Skin of body (tissue), 1 donor: ENCODE measurements at regions not wholly inside any gene's neighbourhood (a gene's known extent, or its start where the extent isn't known, plus 50 kb on each side); places are given as distances from the start of the nearest gene placed in this dataset.

Experiments used
- DNase-seq: peaks from one replicate; lab custom pipeline; 2025; lab: John Stamatoyannopoulos, UW

GRCh38 chr15:95228856-95229555, 997.6 kb downstream of the MCTP2 start:
- no peak for DNase-seq

DNA sequence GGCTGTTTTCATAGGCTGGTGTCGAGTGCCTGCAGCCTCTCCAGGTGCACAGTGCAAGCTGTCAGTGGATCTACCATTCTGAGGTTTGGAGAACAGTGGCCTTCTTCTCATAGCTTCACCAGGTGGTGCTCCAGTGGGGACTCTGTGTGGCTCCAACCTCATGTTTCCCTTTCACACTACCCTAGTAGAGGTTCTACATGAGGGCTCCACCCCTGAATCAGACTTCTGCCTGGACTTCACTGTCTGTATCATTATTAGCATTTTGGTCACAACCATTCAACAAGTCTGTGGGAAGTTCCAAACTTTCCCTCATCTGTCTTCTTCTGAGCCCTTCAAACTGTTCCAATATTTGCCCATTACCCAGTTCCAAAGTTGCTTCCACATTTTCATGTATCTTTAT, 1003.7 kb downstream of the MCTP2 start:
- DNase-seq: no peak

- no peak for DNase-seq
Observed at GRCh38 chr15:95247071-95247984, 1016.0 kb downstream of the MCTP2 start.

DNA sequence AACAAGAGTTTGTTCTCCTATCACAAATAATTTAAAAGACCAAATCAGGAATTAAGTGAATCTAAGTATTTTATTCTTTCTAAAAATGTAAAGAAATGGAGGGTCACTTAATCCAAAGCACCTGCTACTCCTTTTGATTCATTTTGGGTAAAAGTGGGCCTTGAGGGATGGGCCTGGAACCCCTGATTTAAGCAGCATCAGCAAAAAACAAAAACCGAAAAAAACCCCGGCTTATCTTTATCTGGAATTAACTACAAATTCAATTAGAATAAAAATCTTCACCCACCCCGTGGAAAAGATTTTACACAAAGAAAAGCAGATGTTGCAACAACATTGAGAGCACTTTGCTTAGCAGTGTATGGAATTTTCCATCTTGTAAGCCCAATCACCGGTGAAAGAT, 1018.2 kb downstream of the MCTP2 start:
- no peak for DNase-seq

DNA sequence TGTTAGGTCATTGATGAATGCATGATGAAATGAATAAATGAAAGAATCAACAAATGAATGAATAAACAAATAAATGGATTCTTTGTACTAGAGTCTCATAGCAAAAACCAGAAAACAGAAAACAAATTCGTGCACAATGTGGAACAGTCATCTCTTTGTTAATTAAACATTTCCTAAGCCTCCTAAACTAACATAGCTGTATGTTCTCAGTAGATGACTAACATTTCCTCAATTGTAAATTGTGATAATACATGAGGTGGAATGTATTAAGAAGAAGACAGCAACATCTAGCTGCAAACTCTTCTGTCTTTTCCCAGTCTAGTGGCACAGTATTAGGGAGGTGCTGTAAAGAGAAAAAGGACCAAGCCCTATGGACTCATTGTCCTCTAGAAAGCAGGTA, 1021.0 kb downstream of the MCTP2 start:
- DNase-seq: no peak

DNA sequence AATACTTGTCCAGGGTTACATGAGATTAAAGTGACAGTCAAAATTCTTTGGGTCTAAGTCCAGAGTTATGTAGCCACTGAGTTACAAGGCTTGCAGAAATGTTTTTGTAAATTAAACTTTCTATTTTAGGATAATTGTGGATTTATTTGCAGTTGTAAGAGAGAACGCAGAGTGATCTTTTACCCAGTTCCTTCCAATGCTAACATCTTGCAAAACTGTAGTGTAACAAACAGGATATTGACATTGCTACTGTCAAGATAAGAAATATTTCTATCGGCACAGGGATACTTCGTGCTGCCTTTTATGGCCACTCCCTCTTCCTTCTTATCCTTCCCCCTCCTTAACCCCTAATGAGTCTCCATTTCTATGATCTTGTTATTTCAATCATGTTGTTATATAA, 1022.9 kb downstream of the MCTP2 start:
- no peak for DNase-seq

DNA sequence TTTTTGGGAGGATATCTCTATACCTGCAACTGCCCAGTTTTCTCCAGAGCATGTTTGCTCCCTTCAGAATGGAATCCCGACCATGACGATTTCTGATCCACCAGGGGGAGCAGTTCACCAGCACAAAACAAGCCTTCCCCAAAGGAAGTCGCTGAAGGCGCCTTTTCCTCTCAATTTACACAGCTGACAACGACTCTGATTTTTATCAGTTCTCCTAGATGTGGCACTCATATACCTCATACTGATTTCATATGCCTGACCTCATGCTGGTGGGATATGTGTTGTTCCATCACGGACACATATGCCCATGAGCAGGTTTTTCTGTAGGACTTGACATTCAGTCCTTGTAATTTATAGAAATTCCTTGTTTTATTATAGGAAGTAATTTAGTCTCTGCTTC, 1028.2 kb downstream of the MCTP2 start:
- DNase-seq: peak; percentile 73

- DNase-seq: no peak
Observed at GRCh38 chr15:95259965-95260364, 1028.6 kb downstream of the MCTP2 start.

DNA sequence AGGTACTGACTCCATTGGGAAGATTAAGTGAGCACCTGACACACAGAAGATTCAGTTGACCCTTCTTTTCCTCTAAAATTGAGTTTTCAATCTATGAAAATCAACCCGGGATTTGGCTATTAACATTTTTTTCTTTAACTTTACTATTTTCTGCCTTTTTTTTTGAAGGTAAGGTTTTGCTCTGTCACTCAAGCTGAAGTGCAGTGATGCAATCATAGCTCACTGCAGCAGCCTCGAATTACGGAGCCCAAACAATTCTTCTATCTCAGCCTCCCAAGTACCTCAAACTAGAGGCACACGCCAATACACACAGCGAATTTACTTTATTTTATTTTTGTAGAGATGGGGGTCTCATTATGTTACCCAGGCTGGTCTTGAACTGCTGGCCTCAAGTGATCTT, 1029.5 kb downstream of the MCTP2 start:
- DNase-seq: no peak

- DNase-seq: no peak
Observed at GRCh38 chr15:95261546-95261945, 1030.2 kb downstream of the MCTP2 start.

DNA sequence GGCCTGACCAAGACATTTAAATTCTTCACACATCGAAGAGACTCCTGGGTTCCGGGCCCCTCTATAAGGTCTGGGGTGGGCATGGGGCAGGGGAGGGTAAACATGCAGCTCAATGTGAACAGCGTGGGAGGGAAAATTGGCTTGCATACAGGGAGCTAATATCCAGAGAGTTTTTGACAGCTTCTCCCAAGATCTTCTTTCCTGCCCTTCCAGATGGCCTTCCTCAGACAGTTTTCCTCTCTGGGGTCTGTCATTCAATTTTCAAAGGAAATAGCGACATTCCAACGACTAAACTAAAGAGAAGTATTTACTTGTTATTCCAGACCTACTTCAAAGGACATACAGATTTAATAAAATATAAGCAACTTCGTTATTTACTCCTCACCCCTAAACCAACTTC, 1030.6 kb downstream of the MCTP2 start:
- DNase-seq: no peak

DNA sequence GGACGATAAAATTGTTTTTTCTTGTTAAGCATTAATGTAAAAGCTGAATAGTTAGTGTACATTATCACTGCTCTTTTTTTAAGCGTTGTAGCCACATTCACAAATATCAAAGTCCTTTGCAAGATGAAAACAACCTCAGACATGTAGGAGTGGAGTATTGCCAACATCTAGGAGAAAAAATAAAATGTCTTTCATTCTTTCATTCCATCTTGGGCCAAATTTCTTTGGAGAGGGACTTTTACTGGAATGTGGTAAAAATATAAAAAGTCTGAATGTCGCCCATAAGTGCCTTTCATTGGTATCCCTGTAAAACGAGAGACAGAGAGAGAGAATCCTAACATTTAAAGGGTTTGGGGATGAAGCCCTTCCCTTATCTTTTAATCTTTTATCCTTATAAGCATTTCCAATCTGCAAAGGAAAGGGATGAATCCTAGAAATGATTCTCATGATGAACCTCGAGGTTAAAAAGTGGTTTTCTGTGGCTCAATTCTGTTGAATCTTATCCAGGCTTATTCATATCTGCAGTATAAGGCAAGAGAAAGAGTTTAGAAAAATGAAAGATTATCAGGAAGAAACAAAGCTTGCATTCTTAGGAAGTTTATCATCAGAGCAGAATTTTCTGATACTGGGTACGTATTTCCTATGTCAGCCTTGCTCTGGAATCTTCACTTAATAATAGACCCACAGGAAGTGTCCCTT, 1031.7 kb downstream of the MCTP2 start:
- no peak for DNase-seq

- no peak for DNase-seq
Observed at GRCh38 chr15:95263751-95264150, 1032.4 kb downstream of the MCTP2 start.

DNA sequence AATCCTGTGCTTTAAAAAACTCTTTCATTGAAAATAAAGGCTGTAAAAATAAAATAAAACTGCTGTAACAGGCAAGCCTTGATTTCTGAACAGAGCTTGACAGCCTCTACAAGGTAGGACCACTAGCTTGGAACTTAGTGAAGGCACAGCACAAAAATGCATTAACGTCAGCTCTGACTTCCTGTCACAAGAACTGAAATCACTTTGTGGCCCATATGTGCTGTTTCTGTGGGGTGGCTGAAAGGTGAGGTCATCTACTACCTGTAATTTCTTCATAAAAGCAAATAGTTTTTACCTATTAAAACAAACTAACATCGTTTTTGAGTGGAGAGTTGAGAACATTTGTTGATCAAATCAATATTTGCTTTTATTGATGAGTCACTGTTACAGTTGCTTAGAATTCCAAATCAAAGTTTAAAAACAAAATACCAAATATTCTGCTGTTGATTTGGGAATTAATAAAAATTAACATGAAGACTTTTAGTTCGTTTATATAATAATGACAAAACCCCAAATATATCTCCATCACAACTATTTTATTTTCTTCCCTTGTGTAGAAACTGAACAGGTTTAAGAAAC, 1034.1 kb downstream of the MCTP2 start:
- DNase-seq: no peak

- peak; percentile 31 for DNase-seq
Observed at GRCh38 chr15:95266451-95267061, 1035.2 kb downstream of the MCTP2 start.

- no peak for DNase-seq
Observed at GRCh38 chr15:95267481-95267880, 1036.1 kb downstream of the MCTP2 start.

GRCh38 chr15:95269242-95270183, 1038.2 kb downstream of the MCTP2 start:
- no peak for DNase-seq

GRCh38 chr15:95274101-95274500, 1042.7 kb downstream of the MCTP2 start:
- no peak for DNase-seq

DNA sequence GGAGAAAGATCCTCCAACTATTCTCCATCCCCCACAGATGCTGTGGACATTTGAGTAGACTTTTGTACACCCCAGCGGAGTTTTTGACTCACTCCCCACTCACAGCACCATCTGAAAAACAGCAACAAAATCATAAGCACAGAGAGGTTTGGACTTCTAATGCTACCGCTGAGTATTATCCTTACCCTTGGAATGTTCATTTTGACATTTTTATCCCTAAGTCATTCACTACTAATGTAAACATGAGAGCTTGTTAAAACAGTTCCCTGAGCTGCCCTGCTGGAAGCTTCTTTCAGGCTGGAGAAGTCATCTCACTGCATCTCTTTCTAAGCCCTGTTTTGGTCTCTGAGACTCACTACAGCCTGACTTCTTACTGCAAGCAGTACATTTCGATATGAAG, 1045.9 kb downstream of the MCTP2 start:
- DNase-seq: no peak

GRCh38 chr15:95278532-95279245, 1047.3 kb downstream of the MCTP2 start:
- no peak for DNase-seq
